GM21723 (cell line): ENCODE measurements at regions not wholly inside any gene's neighbourhood (a gene's known extent, or its start where the extent isn't known, plus 50 kb on each side); places are given as distances from the start of the nearest gene placed in this dataset.
A peak's percentile ranks its signal among the peaks of the same experiment; 100 is the strongest.

Experiments
- ATAC-seq: cut with Tn5 transposase; IDR thresholded peaks from one replicate; pipeline ENCODE4 v1.9.1; 2021; ENCODE audit warnings: mild to moderate bottlenecking, moderate library complexity; ENCODE audit not compliant: unreplicated experiment

DNA sequence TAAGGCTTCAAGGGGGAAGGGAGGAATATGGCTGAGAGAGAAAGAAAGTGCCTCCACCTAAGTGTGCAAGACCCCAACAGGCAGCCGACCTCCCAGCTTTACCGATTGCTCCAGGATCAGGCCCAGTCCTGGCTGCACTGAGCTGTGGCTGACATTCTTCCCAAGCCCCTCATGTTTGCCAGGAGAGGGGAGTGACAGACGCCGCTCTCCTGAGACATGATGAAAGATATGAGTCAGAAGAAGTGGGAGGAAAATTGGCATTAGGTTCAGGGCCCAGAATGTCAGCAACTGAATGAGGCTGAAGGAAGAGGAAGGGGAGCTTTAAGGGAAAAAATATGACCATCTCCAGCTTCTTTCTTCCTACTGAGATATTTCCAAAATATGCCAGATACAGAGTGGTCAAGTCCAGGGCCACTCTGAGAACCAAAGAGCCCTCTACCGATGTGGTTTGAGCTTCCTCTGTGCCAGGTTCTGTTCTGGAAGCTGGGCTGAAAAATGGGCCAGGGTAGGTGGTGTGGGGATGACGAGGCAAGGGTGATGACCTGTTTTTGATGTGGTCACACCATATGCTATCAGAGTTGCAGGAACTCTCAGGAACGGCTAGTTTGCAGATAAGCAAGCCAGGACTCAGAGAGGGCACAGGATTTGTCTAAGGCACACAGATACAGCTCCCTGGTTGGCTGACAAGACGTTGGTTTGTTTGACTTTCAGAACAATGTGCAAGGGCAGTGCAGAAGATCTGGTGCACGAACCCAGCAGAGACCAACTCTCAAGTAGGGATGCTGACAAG is 176.7 kb downstream of the SOX9 start:
- no peak for ATAC-seq

- ATAC-seq = no peak
Observed at GRCh38 chr17:72299100-72299499, 178.3 kb downstream of the SOX9 start.

- no peak for ATAC-seq
Observed at GRCh38 chr17:72299592-72299991, 178.8 kb downstream of the SOX9 start.

- no peak for ATAC-seq
Observed at GRCh38 chr17:72301887-72302286, 181.1 kb downstream of the SOX9 start.

- ATAC-seq = no peak
Observed at GRCh38 chr17:72302735-72303134, 181.9 kb downstream of the SOX9 start.

DNA sequence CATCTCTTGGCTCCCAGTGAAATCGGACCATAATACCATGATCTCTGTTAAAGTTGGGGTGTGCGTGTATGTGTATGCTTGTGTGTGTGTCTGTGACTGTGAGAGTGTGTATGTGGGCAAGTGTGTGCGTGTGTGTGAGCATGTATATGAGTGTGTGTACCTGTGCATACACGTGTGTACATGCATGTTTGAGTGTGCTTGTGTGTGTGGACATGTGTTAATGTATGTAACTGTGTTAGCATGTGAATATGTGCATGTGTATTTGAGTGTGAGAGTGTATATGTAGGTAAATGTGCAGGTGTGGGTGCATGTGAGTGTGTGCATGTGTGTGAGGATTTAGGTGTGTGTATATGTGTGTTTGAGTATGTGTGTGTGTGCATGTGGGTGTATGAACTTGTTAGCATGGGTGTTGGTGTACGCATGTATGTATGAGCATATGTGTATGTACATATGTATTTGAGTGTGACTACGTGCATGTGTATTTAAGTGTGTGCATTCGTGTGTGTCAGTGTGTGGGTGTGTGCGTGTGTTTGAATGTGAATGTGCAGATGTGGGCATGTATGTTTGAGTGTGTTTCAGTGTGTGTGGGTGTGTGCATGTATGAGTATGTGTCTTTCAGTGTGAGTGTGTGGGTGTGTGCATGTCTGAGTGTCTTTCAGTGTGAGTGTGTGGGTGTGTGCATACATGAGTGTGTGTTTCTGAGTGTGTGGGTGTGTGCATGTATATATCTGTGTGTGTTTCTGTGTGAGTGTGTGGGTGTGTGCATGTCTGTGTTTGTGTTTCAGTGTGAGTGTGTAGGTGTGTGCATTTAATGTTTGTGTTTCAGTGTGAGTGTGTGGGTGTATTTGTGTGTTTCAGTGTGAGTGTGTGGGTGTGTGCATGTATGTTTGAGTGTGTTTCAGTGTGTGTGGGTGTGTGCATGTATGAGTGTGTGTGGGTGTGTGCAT is 183.2 kb downstream of the SOX9 start:
- ATAC-seq = no peak

GRCh38 chr17:72304859-72305258 is 184.0 kb downstream of the SOX9 start:
- no peak for ATAC-seq

DNA sequence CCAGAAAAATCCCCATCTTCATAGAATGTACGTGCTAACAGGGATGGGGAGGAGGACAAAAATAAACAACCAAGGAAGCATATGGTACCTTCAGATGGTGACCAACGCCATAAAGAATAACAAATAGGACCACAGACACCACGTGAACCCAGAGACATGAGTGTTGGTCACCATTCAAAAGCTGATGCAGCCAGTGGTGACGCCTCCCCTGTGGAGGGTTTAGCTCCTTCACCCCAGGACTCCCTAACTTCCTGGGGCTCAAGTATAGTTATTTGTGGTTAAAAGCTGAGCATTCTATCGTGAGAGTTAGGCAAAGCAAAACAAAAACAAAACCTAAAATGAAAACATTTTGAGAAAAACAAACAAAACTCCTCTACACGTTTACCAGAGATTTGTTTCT is 184.7 kb downstream of the SOX9 start:
- no peak for ATAC-seq

DNA sequence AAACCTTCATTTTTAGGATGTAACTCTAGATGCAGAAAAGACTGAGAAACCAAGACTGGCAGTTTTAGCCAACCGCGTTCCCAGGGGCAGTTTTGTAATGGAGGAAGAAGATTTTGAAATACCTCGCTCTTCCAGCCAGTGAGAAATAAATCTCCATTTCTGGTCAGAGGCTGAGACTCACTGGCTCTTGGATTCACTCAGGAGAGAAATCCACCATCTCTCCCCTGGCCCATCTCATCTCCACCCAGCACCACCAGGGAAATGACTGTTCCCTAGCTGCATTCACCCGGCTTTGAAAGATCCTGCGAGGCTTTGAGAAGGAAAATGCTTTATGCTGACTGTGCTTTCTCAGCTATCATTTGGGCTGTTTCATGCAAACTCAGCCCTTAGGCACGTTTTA is 185.2 kb downstream of the SOX9 start:
- no peak for ATAC-seq

GRCh38 chr17:72307836-72308235 is 187.0 kb downstream of the SOX9 start:
- no peak for ATAC-seq

DNA sequence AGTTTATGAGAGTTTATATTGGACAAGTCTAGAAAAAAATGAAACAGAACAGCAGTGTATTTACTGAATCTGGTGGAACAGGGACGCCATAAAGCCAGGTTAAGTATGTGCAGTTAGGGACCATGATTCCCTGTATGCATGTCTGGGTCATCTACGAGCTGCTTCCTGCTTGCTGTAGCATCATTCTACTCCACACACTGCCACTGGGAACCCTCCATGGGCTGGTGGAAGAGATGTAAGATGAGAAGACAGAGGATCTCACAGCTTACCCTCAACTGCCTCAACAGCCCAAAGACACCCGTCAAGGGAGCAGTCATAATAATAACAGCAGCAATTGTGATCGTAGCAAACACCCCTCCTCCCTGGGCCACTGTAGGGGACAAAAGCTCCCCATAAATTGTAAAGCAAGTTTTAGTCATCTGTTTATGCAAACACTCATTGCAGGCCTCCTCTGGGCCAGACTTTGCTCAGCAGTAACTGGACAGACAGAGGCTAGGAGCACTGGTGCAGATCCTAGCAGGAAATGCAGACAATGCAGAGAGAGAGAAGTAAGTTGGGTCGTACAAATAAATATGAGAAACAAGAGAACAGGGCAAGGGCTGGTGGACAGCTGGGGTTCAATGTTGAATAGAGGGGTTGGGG is 188.0 kb downstream of the SOX9 start:
- ATAC-seq = no peak

- ATAC-seq = no peak
Observed at GRCh38 chr17:72311004-72311403, 190.2 kb downstream of the SOX9 start.

DNA sequence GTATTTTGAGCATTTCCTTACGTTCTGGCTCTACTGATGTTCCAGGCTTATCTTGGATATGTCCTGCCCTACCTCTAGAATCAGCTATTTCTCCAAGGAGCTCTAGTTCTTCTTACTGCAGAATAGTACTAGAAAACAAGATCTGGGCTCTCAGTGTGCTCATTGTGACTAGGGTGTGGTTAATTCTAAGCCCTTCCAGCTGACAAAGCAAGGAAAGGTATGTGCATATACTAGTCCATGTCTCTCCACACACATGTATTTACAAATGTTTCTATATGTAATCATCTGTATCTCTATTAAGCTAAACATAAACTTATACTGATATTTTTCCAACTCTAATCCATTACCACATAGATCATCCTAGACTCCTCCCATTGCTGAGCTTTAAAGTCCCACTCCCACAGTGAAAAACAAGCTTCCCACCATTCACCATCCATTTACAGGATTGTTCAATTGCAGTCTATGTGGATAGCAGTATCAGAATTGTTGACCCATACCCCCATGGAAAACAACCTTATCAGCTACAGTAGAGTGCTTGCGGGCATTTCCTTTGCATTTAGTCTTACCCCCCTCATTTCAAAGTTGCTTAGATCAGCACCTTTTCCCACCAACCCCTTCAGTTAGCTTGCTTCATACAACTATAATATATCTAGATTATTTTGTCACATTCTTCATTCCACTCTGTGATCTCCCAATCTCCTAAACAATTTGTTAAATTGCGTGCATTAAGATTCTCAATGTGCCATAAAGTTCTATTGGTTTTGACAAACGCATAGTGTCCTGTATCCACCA is 194.5 kb downstream of the SOX9 start:
- no peak for ATAC-seq

DNA sequence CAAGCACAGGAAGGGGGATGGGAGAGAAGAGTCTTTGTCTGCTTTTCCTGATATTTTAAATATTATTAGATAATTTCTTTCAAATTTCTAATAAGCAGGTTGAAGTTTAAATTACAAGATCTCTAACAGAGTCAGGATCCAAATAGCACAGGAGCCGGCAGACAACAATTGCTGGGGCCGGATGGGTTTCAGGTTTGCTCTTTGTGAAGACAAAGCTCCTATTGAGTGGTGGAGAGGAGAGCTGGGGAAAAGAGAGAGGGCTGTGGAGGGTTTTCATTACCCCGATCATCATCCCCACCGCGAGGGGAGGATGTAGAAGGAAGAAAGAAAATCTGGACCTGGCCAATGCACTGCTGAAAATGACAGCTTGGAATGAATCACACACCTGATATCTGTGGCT is 197.3 kb downstream of the SOX9 start:
- ATAC-seq = no peak

GRCh38 chr17:72321896-72322295 is 201.1 kb downstream of the SOX9 start:
- ATAC-seq = no peak

DNA sequence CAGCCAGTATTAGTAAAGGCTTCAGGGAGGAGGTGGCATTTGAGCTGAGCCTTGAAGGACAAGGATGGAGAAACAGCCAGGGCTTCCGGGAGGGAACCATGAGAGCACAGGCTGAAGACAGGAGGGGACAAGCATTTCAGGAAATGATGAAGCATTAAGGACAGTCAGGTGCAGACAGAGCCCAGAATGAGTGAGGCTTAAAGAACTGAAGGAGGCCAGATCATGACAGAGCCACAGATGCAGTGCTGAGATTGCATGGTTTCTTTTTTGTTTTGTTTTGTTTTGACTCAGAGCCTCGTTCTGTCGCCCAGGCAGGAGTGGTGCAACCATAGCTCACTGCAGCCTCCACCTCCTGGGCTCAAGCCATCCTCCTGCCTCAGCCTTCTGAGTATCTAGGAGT is 211.5 kb downstream of the SOX9 start:
- peak; percentile 82 for ATAC-seq

DNA sequence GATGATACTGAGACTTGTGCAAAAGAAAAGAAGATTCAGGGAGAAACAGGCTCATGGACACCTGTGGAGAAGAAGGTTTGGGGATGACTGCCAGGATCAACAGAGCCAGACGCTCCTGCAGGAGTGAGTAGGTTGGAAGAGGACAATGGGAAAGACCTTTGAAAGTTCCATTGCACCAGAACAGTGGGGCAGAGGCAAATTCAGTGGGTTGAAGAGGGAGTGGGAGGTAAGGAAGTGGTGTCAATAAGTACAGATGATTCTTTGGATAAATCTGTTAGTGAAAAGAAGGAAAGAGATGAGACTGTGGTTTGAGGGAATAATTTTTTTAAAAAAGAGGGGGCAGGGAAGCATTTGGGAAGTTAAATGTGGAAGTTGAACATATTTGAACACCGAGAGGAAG is 212.8 kb downstream of the SOX9 start:
- no peak for ATAC-seq

GRCh38 chr17:72334205-72334604 is 213.4 kb downstream of the SOX9 start:
- no peak for ATAC-seq

GRCh38 chr17:72336026-72336803 is 215.4 kb downstream of the SOX9 start:
- ATAC-seq = no peak

GRCh38 chr17:72336804-72337070 is 215.9 kb downstream of the SOX9 start:
- no peak for ATAC-seq
